Esophagus squamous epithelium (tissue), 5 donors: ENCODE measurements at regions not wholly inside any gene's neighbourhood (a gene's known extent, or its start where the extent isn't known, plus 50 kb on each side); places are given as distances from the start of the nearest gene placed in this dataset.

ENCODE experiments used
- DNase-seq: peaks from one replicate; lab custom pipeline; 2025; lab: John Stamatoyannopoulos, UW
- H3K27ac ChIP-seq, 4 donors: fragments of 200-600 bp; sonication (generic); one replicate each; pipeline ENCODE4 v1.5.1; 2016 to 2019; ENCODE audit warnings: mild to moderate bottlenecking in 1 of 4
- H3K27me3 ChIP-seq, 4 donors: fragments of 200-600 bp; sonication (generic); 1 replicate in 3 of 4; 2 replicates in 1 of 4; pipeline versions ENCODE4 v1.5.1 to v1.6.0; 2017 to 2021; ENCODE audit warnings: antibody characterized with exemption in 1 of 4
- H3K36me3 ChIP-seq, 3 donors: fragments of 200-600 bp; sonication (generic); one replicate each; pipeline ENCODE4 v1.5.1; 2016 to 2019
- H3K4me1 ChIP-seq, 3 donors: fragments of 200-600 bp; sonication (generic); one replicate each; pipeline ENCODE4 v1.5.1; 2017 to 2019
- H3K4me3 ChIP-seq, 4 donors: fragments of 200-600 bp; sonication (generic); 1 replicate in 3 of 4; 2 replicates in 1 of 4; pipeline ENCODE4 v1.5.1; 2016 to 2019; ENCODE audit warnings: mild to moderate bottlenecking in 2 of 4, moderate library complexity in 1 of 4
- H3K9me3 ChIP-seq, 3 donors: fragments of 200-600 bp; sonication (generic); one replicate each; pipeline ENCODE4 v1.5.1; 2016 to 2019
- POLR2A ChIP-seq, 4 donors: fragments of 450-650 bp; IDR thresholded peaks; one replicate each; pipeline ENCODE4 v1.6.1; 2017; ENCODE audit warnings: antibody characterized with exemption in 4 of 4, mild to moderate bottlenecking in 4 of 4, moderate library complexity in 3 of 4
- WGBS, 2 donors: methylation state at CpG; one replicate each; pipeline ENCODE4 v1.1.5; 2018; 5-methylcytosine and 5-hydroxymethylcytosine counted together
- intact Hi-C: fragments of 100-400 bp; cut with DNase I; formaldehyde crosslinking; loops from one replicate; pipeline ENCODE4 v1.15.0; 2022
- TF ChIP-seq, protein P1 (sequence below), 6 experiments: fragments of 450-650 bp in 4 of 6; fragments of 200-600 bp in 2 of 6; sonication (generic) in 2 of 6; IDR thresholded peaks; one replicate each; pipeline ENCODE4 v1.5.1; 2016 to 2019; ENCODE audit warnings: antibody characterized with exemption in 6 of 6, mild to moderate bottlenecking in 4 of 6, moderate library complexity in 4 of 6
- donor health status: DM: yes; HTN: yes; CAD: no.

- Histone ChIP-seq H3K4me1 (no peaks in the 10 kb centered on the region), H3K36me3 (no peaks in the 10 kb centered on the region), H3K9me3 (peaks cover 0 to 4% (median 0%) of the 10 kb centered on the region in 3 donors), H3K27ac (no peak overlapping the region), H3K27me3 (no peaks in the 10 kb centered on the region), H3K4me3 (no peak overlapping the region)
- TF ChIP-seq, protein P1, sequence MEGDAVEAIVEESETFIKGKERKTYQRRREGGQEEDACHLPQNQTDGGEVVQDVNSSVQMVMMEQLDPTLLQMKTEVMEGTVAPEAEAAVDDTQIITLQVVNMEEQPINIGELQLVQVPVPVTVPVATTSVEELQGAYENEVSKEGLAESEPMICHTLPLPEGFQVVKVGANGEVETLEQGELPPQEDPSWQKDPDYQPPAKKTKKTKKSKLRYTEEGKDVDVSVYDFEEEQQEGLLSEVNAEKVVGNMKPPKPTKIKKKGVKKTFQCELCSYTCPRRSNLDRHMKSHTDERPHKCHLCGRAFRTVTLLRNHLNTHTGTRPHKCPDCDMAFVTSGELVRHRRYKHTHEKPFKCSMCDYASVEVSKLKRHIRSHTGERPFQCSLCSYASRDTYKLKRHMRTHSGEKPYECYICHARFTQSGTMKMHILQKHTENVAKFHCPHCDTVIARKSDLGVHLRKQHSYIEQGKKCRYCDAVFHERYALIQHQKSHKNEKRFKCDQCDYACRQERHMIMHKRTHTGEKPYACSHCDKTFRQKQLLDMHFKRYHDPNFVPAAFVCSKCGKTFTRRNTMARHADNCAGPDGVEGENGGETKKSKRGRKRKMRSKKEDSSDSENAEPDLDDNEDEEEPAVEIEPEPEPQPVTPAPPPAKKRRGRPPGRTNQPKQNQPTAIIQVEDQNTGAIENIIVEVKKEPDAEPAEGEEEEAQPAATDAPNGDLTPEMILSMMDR (IDR thresholded peaks at IDR 0.05): no peak
- TF ChIP-seq POLR2A (IDR thresholded peaks at IDR 0.05): no peak
- 86 to 89% methylated on average over 5 to 11 of the region's 16 CpGs for WGBS, 2 donors
- DNase-seq: no peak
- intact Hi-C loops: no loop called here
Observed at GRCh38 chr5:2696156-2696807, 55.2 kb downstream of the IRX2 start.

GRCh38 chr5:2695200-2695891, 56.1 kb downstream of the IRX2 start:
- whole genome bisulfite sequencing, 2 donors: 58 to 68% methylated on average over 6 to 8 of the region's 8 CpGs
- H3K27ac ChIP-seq: no peak overlapping the region
- H3K4me1 ChIP-seq: no peaks in the 10 kb centered on the region
- H3K4me3 ChIP-seq: no peak overlapping the region
- no peaks in the 10 kb centered on the region for H3K36me3 ChIP-seq
- H3K9me3 ChIP-seq: peaks cover 0 to 4% (median 3%) of the 10 kb centered on the region in 3 donors
- no peak for TF ChIP-seq POLR2A (IDR thresholded peaks at IDR 0.05)
- TF ChIP-seq, protein P1 (IDR thresholded peaks at IDR 0.05): no peak
- no peak for DNase-seq
- H3K27me3 ChIP-seq: no peaks in the 10 kb centered on the region
- intact Hi-C loops: no loop called here

- peaks cover 0 to 8% (median 0%) of the 10 kb centered on the region in 3 donors for H3K4me1 ChIP-seq
- DNase-seq: no peak
- H3K36me3 ChIP-seq: no peaks in the 10 kb centered on the region
- TF ChIP-seq, protein P1 (IDR thresholded peaks at IDR 0.05): no peak
- no peak for TF ChIP-seq POLR2A (IDR thresholded peaks at IDR 0.05)
- WGBS, 2 donors: 25 to 45% methylated on average over 1 of the region's 1 CpG
- no peak overlapping the region for H3K27ac ChIP-seq
- no peaks in the 10 kb centered on the region for H3K27me3 ChIP-seq
- no peak overlapping the region for H3K4me3 ChIP-seq
- intact Hi-C loops: no loop called here
- H3K9me3 ChIP-seq: peaks cover 0 to 4% (median 3%) of the 10 kb centered on the region in 3 donors
Observed at GRCh38 chr5:2691530-2691929, 59.9 kb downstream of the IRX2 start.

- intact Hi-C loops: no loop called here
- TF ChIP-seq, protein P1 (IDR thresholded peaks at IDR 0.05): no peak
- Histone ChIP-seq H3K36me3 (no peaks in the 10 kb centered on the region), H3K27ac (no peak overlapping the region), H3K4me1 (peaks cover 0 to 20% (median 4%) of the 10 kb centered on the region in 3 donors), H3K4me3 (no peak overlapping the region), H3K27me3 (no peaks in the 10 kb centered on the region), H3K9me3 (peaks cover 0 to 4% (median 3%) of the 10 kb centered on the region in 3 donors)
- 64 to 88% methylated on average over 6 of the region's 6 CpGs for WGBS, 2 donors
- DNase-seq: no peak
Observed at GRCh38 chr5:2690293-2690692, 61.2 kb downstream of the IRX2 start.

GRCh38 chr5:2688586-2688985, 62.9 kb downstream of the IRX2 start:
- Histone ChIP-seq H3K36me3 (no peaks in the 10 kb centered on the region), H3K27ac (no peak overlapping the region), H3K27me3 (peaks cover 0 to 2% (median 0%) of the 10 kb centered on the region in 4 donors), H3K4me1 (peaks cover 0 to 20% (median 4%) of the 10 kb centered on the region in 3 donors), H3K4me3 (no peak overlapping the region), H3K9me3 (peaks cover 0 to 4% (median 3%) of the 10 kb centered on the region in 3 donors)
- 79 to 100% methylated on average over 1 to 5 of the region's 5 CpGs for WGBS, 2 donors
- intact Hi-C loops: no loop called here
- DNase-seq: no peak
- TF ChIP-seq, protein P1 (IDR thresholded peaks at IDR 0.05): no peak
- no peak for TF ChIP-seq POLR2A (IDR thresholded peaks at IDR 0.05)
